ENCODE measurements at regions not wholly inside any gene's neighbourhood (a gene's known extent, or its start where the extent isn't known, plus 50 kb on each side); places are given as distances from the start of the nearest gene placed in this dataset.

- TF ChIP-seq CTCF (IDR thresholded peaks at IDR 0.05) = no peak
- no peak overlapping the region for H2AFZ ChIP-seq (ENCODE audit: insufficient read depth, low read depth, low read length, poor library complexity, severe bottlenecking)
These were observed 138.9 kb upstream of the PTPRK start for GRCh38 chr6:128659276-128659675.

GRCh38 chr6:128657181-128657580, 136.8 kb upstream of the PTPRK start:
- no peaks in the 10 kb centered on the region for H3K27me3 ChIP-seq (ENCODE audit: control insufficient read depth in 2 of 2, insufficient read depth in 2 of 2, low read length in 2 of 2)
- Mint-ChIP-seq H3K9me3 (peaks cover 0 to 3% (median 0%) of the 10 kb centered on the region in 7 donors), H3K4me3 (no peak overlapping the region), H3K4me1 (no peaks in the 10 kb centered on the region), H3K27ac (no peak overlapping the region), H3K27me3 (ENCODE audit: low read depth in 3 of 3) (no peaks in the 10 kb centered on the region), H3K36me3 (no peaks in the 10 kb centered on the region)
- H2AFZ ChIP-seq (ENCODE audit: insufficient read depth, low read depth, low read length, poor library complexity, severe bottlenecking) = no peak overlapping the region
- no peak for TF ChIP-seq CTCF (IDR thresholded peaks at IDR 0.05)
- no peak overlapping the region for H3K27ac ChIP-seq (ENCODE audit: low read depth in 1 of 2, low read length in 2 of 2)
- no peak overlapping the region for H3K9ac ChIP-seq (ENCODE audit: insufficient read depth, low read length, poor library complexity, severe bottlenecking)
- intact Hi-C loops (cut with micrococcal nuclease) = no loop called here
- no peak overlapping the region for H3K4me2 ChIP-seq (replicated peaks; ENCODE audit: extremely low read depth, low read length, poor library complexity, severe bottlenecking)
- no peaks in the 10 kb centered on the region for H3K36me3 ChIP-seq (replicated peaks in 1 of 2; ENCODE audit: control insufficient read depth in 1 of 2, insufficient read depth in 2 of 2, low read length in 2 of 2)
- no peaks in the 10 kb centered on the region for H3K4me1 ChIP-seq (ENCODE audit: control insufficient read depth in 1 of 2, insufficient read depth in 2 of 2, low read length in 2 of 2)
- H3K79me2 ChIP-seq (ENCODE audit: insufficient read depth, low read length) = no peaks in the 10 kb centered on the region
- no peaks in the 10 kb centered on the region for H3K9me3 ChIP-seq (replicated peaks in 1 of 2; ENCODE audit: control insufficient read depth in 1 of 2, insufficient read depth in 1 of 2, low read length in 2 of 2)
- no peaks in the 10 kb centered on the region for H4K20me1 ChIP-seq (ENCODE audit: insufficient read depth, low read length)
- DNase-seq = no peak
- no peak overlapping the region for H3K4me3 ChIP-seq (replicated peaks in 1 of 3; ENCODE audit: low read depth in 2 of 3, low read length in 3 of 3)

More at GRCh38 chr6:128659276-128659675, 138.9 kb upstream of the PTPRK start:
- Histone ChIP-seq H3K36me3 (replicated peaks in 1 of 2; ENCODE audit: control insufficient read depth in 1 of 2, insufficient read depth in 2 of 2, low read length in 2 of 2) (no peaks in the 10 kb centered on the region), H3K4me2 (replicated peaks; ENCODE audit: extremely low read depth, low read length, poor library complexity, severe bottlenecking) (no peak overlapping the region), H3K9ac (ENCODE audit: insufficient read depth, low read length, poor library complexity, severe bottlenecking) (no peak overlapping the region), H3K9me3 (replicated peaks in 1 of 2; ENCODE audit: control insufficient read depth in 1 of 2, insufficient read depth in 1 of 2, low read length in 2 of 2) (no peaks in the 10 kb centered on the region), H3K79me2 (ENCODE audit: insufficient read depth, low read length) (no peaks in the 10 kb centered on the region), H4K20me1 (ENCODE audit: insufficient read depth, low read length) (no peaks in the 10 kb centered on the region), H3K27ac (ENCODE audit: low read depth in 1 of 2, low read length in 2 of 2) (no peak overlapping the region), H3K27me3 (ENCODE audit: control insufficient read depth in 2 of 2, insufficient read depth in 2 of 2, low read length in 2 of 2) (no peaks in the 10 kb centered on the region), H3K4me1 (ENCODE audit: control insufficient read depth in 1 of 2, insufficient read depth in 2 of 2, low read length in 2 of 2) (no peaks in the 10 kb centered on the region), H3K4me3 (replicated peaks in 1 of 3; ENCODE audit: low read depth in 2 of 3, low read length in 3 of 3) (no peak overlapping the region)
- no CpG with 5 or more reads among the region's 1 CpG for WGBS (ENCODE audit: insufficient coverage)
- intact Hi-C loops (cut with micrococcal nuclease) = no loop called here
- Mint-ChIP-seq H3K27ac (peak overlapping the region in 1 of 7 donors; percentile 40), H3K4me1 (no peaks in the 10 kb centered on the region), H3K27me3 (ENCODE audit: low read depth in 3 of 3) (no peaks in the 10 kb centered on the region), H3K36me3 (no peaks in the 10 kb centered on the region), H3K4me3 (no peak overlapping the region), H3K9me3 (peaks cover 0 to 3% (median 0%) of the 10 kb centered on the region in 7 donors)
- DNase-seq = no peak
